SK-N-SH (cell line): ENCODE measurements at regions not wholly inside any gene's neighbourhood (a gene's known extent, or its start where the extent isn't known, plus 50 kb on each side); places are given as distances from the start of the nearest gene placed in this dataset.

ENCODE experiments used
- CTCF ChIA-PET: fragments of 300-600, 350-600 bp; formaldehyde crosslinking; extraction: SDS; loops from one replicate; lab custom pipeline; 2021; lab: Yijun Ruan, JAX
- POLR2A ChIA-PET: fragments of 350-600 bp; sonication (Branson Sonifier 250); formaldehyde crosslinking; extraction: SDS; loops from one replicate; lab custom pipeline; 2020; ENCODE audit warnings: antibody characterized with exemption, inconsistent platforms; lab: Yijun Ruan, JAX
- DNase-seq: peaks from one replicate; pipeline ENCODE4 v3.0.0; 2012
- H2AFZ ChIP-seq: fragments of 200-600 bp; sonication (generic); 2 replicates; pipeline ENCODE4 v1.8.1; 2016; ENCODE audit warnings: antibody characterized with exemption, mild to moderate bottlenecking, low read depth
- H3F3A ChIP-seq: fragments of 200-600 bp; sonication (generic); replicated peaks from 2 replicates; pipeline ENCODE3; 2016; ENCODE audit warnings: antibody characterized with exemption, mild to moderate bottlenecking; ENCODE audit not compliant: insufficient read depth
- H3K27ac ChIP-seq, 2 experiments: fragments of 200-500 bp in 1 of 2; fragments of 200-600 bp in 1 of 2; sonication (Bioruptor generic) in 1 of 2; sonication (generic), shearing (Covaris generic) in 1 of 2; 2 replicates each; pipeline versions ENCODE4 v1.5.1 to v1.6.1; 2014 to 2016; ENCODE audit warnings: low read depth in 2 of 2, inconsistent platforms in 1 of 2, low read length in 1 of 2, mild to moderate bottlenecking in 1 of 2, mixed read lengths in 1 of 2
- H3K27me3 ChIP-seq: fragments of 200-600 bp; sonication (generic), shearing (Covaris generic); 2 replicates; pipeline ENCODE4 v1.6.1; 2016; ENCODE audit warnings: mixed run types; ENCODE audit not compliant: insufficient read depth
- H3K36me3 ChIP-seq, 2 experiments: fragments of 200-500 bp in 1 of 2; fragments of 200-600 bp in 1 of 2; sonication (Bioruptor generic) in 1 of 2; sonication (generic) in 1 of 2; replicated peaks in 1 of 2; 2 replicates each; pipeline versions ENCODE3 to v1.5.1; 2014 to 2016; ENCODE audit warnings: low read length in 1 of 2, mild to moderate bottlenecking in 1 of 2; ENCODE audit not compliant: insufficient read depth in 2 of 2, control insufficient read depth in 1 of 2
- H3K4me1 ChIP-seq, 2 experiments: fragments of 200-500 bp in 1 of 2; fragments of 200-600 bp in 1 of 2; sonication (Bioruptor generic) in 1 of 2; sonication (generic), shearing (Covaris generic) in 1 of 2; 2 replicates each; pipeline versions ENCODE4 v1.5.1 to v1.6.1; 2014 to 2016; ENCODE audit warnings: low read depth in 1 of 2, low read length in 1 of 2, mixed run types in 1 of 2; ENCODE audit not compliant: insufficient read depth in 2 of 2, control insufficient read depth in 1 of 2
- H3K4me2 ChIP-seq: fragments of 200-600 bp; sonication (generic), shearing (Covaris generic); 2 replicates; pipeline ENCODE4 v1.6.1; 2017; ENCODE audit warnings: mixed run types
- H3K4me3 ChIP-seq, 2 experiments: fragments of 200-500 bp in 1 of 2; fragments of 200-600 bp in 1 of 2; sonication (Bioruptor generic) in 1 of 2; sonication (generic), shearing (Covaris generic) in 1 of 2; 2 replicates each; pipeline versions ENCODE4 v1.5.1 to v1.8.1; 2014 to 2016; ENCODE audit warnings: low read depth in 2 of 2, inconsistent platforms in 1 of 2, low read length in 1 of 2, mild to moderate bottlenecking in 1 of 2, mixed read lengths in 1 of 2, moderate library complexity in 1 of 2
- H3K79me2 ChIP-seq: fragments of 200-600 bp; sonication (generic); 2 replicates; pipeline ENCODE4 v1.8.1; 2017; ENCODE audit warnings: mild to moderate bottlenecking; ENCODE audit not compliant: insufficient read depth
- H3K9ac ChIP-seq: fragments of 200-600 bp; sonication (generic); 2 replicates; pipeline ENCODE4 v1.6.1; 2017; ENCODE audit warnings: mixed run types
- H3K9me2 ChIP-seq: fragments of 200-600 bp; sonication (generic); 2 replicates; pipeline ENCODE4 v1.6.1; 2017; ENCODE audit warnings: mixed run types
- H3K9me3 ChIP-seq: fragments of 200-600 bp; sonication (generic); 2 replicates; pipeline ENCODE4 v1.6.1; 2017; ENCODE audit warnings: mixed run types, mild to moderate bottlenecking, moderate library complexity
- H4K20me1 ChIP-seq: fragments of 200-600 bp; sonication (generic); 2 replicates; pipeline ENCODE4 v1.6.1; 2017; ENCODE audit warnings: mild to moderate bottlenecking, mixed run types; ENCODE audit not compliant: insufficient read depth
- CHD2 ChIP-seq: fragments of 150-350 bp; IDR thresholded peaks from 2 replicates; pipeline ENCODE4 v1.6.1; 2018; ENCODE audit warnings: low read length; ENCODE audit not compliant: partially characterized antibody
- CTCF ChIP-seq: fragments of 200-600 bp; sonication (generic); IDR thresholded peaks from 2 replicates; pipeline ENCODE4 v1.6.1; 2017; ENCODE audit warnings: antibody characterized with exemption, mild to moderate bottlenecking, moderate library complexity
- ELF1 ChIP-seq: IDR thresholded peaks from 2 replicates; pipeline ENCODE4 v1.4.0; 2012
- FOXJ3 ChIP-seq: sonication (generic); formaldehyde crosslinking; IDR thresholded peaks from 2 replicates; pipeline ENCODE4 v1.5.1; 2020; ENCODE audit warnings: mild to moderate bottlenecking, missing genetic modification reagents
- FOXM1 ChIP-seq: IDR thresholded peaks from 2 replicates; pipeline ENCODE4 v1.4.0; 2012; ENCODE audit warnings: low read depth, mild to moderate bottlenecking
- GABPA ChIP-seq: IDR thresholded peaks from 2 replicates; pipeline ENCODE4 v1.4.0; 2012; ENCODE audit warnings: low read depth, mild to moderate bottlenecking
- IRF3 ChIP-seq: fragments of 150-350 bp; IDR thresholded peaks from 2 replicates; pipeline ENCODE4 v1.6.1; 2016; ENCODE audit warnings: mild to moderate bottlenecking, low read depth, low read length
- JUND ChIP-seq: IDR thresholded peaks from 2 replicates; pipeline ENCODE4 v1.4.0; 2012
- MEF2A ChIP-seq: IDR thresholded peaks from 2 replicates; pipeline ENCODE4 v1.4.0; 2012; ENCODE audit warnings: low read depth, borderline replicate concordance
- POLR2AphosphoS5 ChIP-seq: IDR thresholded peaks from 2 replicates; pipeline ENCODE4 v1.6.1; 2012; ENCODE audit warnings: low read depth, low read length
- RAD21 ChIP-seq: IDR thresholded peaks from 2 replicates; pipeline ENCODE4 v1.6.1; 2012; ENCODE audit warnings: mild to moderate bottlenecking, low read length
- RCOR1 ChIP-seq: fragments of 150-350 bp; IDR thresholded peaks from 2 replicates; pipeline ENCODE4 v1.6.1; 2017; ENCODE audit warnings: antibody characterized with exemption, low read length
- RFX5 ChIP-seq: IDR thresholded peaks from 2 replicates; pipeline ENCODE4 v1.6.1; 2012; ENCODE audit warnings: mild to moderate bottlenecking, improper control_type of control experiment, low read length
- SIN3A ChIP-seq: IDR thresholded peaks from 2 replicates; pipeline ENCODE4 v1.6.1; 2012; ENCODE audit warnings: low read depth, mild to moderate bottlenecking, low read length, moderate library complexity, borderline replicate concordance
- TCF12 ChIP-seq: IDR thresholded peaks from 2 replicates; pipeline ENCODE4 v1.4.0; 2012
- USF2 ChIP-seq: fragments of 150-350 bp; IDR thresholded peaks from 2 replicates; pipeline ENCODE4 v1.6.1; 2017; ENCODE audit warnings: antibody characterized with exemption, low read length, low read depth, borderline replicate concordance
- YY1 ChIP-seq: IDR thresholded peaks from 2 replicates; pipeline ENCODE4 v1.4.0; 2012; ENCODE audit warnings: low read depth, mild to moderate bottlenecking
- ZBTB33 ChIP-seq: IDR thresholded peaks from 2 replicates; pipeline ENCODE4 v1.4.0; 2012; ENCODE audit warnings: low read depth, borderline replicate concordance
- WGBS: methylation state at CpG from one replicate; pipeline ENCODE4 v1.1.6; 2017; ENCODE audit warnings: low lambda C conversion rate; 5-methylcytosine and 5-hydroxymethylcytosine counted together

GRCh38 chr6:159421586-159421985 is 252.4 kb downstream of the FNDC1 start:
- 17% methylated on average over 7 of the region's 7 CpGs for WGBS
- no peaks in the 10 kb centered on the region for H3K9me3 ChIP-seq
- H3K27ac ChIP-seq: no peak overlapping the region
- H3K36me3 ChIP-seq: no peaks in the 10 kb centered on the region
- ChIA-PET POLR2A (no interaction called here), CTCF (no interaction called here)
- H3K4me1 ChIP-seq: no peaks in the 10 kb centered on the region
- no peaks in the 10 kb centered on the region for H3F3A ChIP-seq
- no peak for DNase-seq
- no peaks in the 10 kb centered on the region for H4K20me1 ChIP-seq
- no peaks in the 10 kb centered on the region; the same call in none of the 2 replicates for H3K27me3 ChIP-seq
- H3K4me2 ChIP-seq: no peak overlapping the region
- no peak overlapping the region for H3K9ac ChIP-seq
- no peak overlapping the region for H2AFZ ChIP-seq
- TF ChIP-seq ELF1 (no peak), SIN3A (no peak), CTCF (no peak), MEF2A (no peak), TCF12 (no peak), RCOR1 (no peak), GABPA (no peak), YY1 (no peak), JUND (no peak), IRF3 (no peak), RAD21 (no peak), FOXM1 (no peak), CHD2 (no peak), ZBTB33 (no peak), RFX5 (no peak), POLR2AphosphoS5 (no peak), FOXJ3 (CRISPR knock-in tag) (no peak), USF2 (no peak)
- no peaks in the 10 kb centered on the region for H3K9me2 ChIP-seq
- no peak overlapping the region for H3K4me3 ChIP-seq
- no peaks in the 10 kb centered on the region for H3K79me2 ChIP-seq
